ENCODE measurements at regions not wholly inside any gene's neighbourhood (a gene's known extent, or its start where the extent isn't known, plus 50 kb on each side); places are given as distances from the start of the nearest gene placed in this dataset.
"Not testable (repeated sequence)": the region's sequence is repeated elsewhere in the genome, so short reads cannot be mapped to it uniquely, and the experiment has no call there.

DNA sequence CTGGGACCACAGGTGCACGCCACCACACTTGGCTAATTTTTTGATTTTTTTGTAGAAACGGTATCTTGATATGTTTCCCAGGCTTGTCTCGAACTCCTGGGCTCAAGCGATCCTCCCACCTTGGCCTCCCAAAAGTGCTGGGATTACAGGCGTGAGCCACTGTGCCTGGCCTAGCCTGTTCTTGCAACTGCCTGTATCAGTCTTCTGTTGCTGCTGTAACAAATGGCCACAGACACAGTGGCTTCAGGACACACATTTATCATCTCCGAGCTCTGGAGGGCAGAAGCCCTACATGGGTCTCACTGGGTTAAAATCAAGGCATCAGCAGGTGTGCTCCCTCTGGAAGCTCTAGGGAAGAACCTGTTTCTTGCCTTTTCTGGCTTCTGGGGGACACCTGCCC lies 79.9 kb upstream of the NCOR2 start:
- 81% methylated on average over 6 of the region's 6 CpGs for WGBS (ENCODE audit: low lambda C conversion rate, missing lambda C conversion rate)
- TF ChIP-seq EZH2phosphoT487 (IDR thresholded peaks at IDR 0.05; ENCODE audit: low read depth, severe bottlenecking, unreplicated experiment) (no peak), EZH2 (IDR thresholded peaks at IDR 0.05; ENCODE audit: borderline replicate concordance) (no peak)

DNA sequence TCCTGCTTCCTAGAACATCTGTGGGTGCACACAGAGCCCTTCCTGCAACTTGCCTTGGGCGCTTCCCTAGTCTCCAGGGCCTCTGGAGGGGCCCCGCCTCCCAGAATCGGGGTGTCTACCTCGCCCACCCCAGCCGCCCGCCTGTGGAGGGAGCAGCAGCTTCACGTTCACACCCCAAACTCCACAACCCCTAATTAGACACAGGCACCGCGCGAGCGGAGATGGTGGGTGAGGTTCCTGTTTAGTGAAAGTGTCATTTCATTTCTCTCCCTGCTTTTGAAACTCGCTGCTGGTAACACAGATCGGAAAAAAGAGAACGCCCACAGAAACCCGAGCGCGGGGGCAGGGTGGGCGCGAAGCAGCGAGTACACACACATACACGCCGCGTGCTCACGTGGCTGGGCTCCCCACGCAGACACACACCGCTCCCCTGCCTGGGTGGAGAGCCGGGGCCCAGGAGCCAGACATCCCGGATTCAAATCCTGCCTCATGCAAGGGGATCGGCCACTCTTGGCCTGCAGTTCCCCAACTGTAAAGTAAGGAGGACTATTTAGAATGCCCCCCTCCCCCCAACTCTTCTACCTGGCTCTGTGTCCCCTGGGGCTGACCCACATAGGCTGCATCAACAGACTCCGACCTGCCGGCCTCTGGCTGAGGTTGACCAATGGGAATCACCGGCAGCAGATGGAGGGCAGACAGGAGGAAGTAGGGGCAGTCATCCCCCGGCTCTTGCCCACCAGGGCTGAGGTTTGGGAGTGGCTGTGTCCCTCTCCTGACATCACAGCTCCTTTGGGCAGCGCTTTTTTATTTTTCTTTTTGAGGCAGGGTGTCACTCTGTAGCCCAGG lies 79.2 kb upstream of the NCOR2 start:
- Histone ChIP-seq H3K27ac (no peak overlapping the region), H3K27me3 (no peaks in the 10 kb centered on the region), H4K20me1 (ENCODE audit: insufficient read depth, poor library complexity, severe bottlenecking) (no peaks in the 10 kb centered on the region), H2AFZ (no peak overlapping the region), H3K79me2 (no peaks in the 10 kb centered on the region), H3K4me2 (no peak overlapping the region), H3K36me3 (replicated peaks; ENCODE audit: insufficient read depth, low read depth) (no peaks in the 10 kb centered on the region), H3K9me3 (ENCODE audit: low read depth) (no peaks in the 10 kb centered on the region), H3K4me1 (ENCODE audit: insufficient read depth) (no peaks in the 10 kb centered on the region), H3K9me2 (replicated peaks; ENCODE audit: insufficient read depth) (no peaks in the 10 kb centered on the region), H3K4me3 (no peak overlapping the region)
- WGBS (ENCODE audit: low lambda C conversion rate, missing lambda C conversion rate) = 88% methylated on average over 33 of the region's 34 CpGs
- DNase-seq (ENCODE audit: low spot score) = no peak
- no peak for TF ChIP-seq EZH2phosphoT487 (IDR thresholded peaks at IDR 0.05; ENCODE audit: low read depth, severe bottlenecking, unreplicated experiment)
- TF ChIP-seq, protein P1, sequence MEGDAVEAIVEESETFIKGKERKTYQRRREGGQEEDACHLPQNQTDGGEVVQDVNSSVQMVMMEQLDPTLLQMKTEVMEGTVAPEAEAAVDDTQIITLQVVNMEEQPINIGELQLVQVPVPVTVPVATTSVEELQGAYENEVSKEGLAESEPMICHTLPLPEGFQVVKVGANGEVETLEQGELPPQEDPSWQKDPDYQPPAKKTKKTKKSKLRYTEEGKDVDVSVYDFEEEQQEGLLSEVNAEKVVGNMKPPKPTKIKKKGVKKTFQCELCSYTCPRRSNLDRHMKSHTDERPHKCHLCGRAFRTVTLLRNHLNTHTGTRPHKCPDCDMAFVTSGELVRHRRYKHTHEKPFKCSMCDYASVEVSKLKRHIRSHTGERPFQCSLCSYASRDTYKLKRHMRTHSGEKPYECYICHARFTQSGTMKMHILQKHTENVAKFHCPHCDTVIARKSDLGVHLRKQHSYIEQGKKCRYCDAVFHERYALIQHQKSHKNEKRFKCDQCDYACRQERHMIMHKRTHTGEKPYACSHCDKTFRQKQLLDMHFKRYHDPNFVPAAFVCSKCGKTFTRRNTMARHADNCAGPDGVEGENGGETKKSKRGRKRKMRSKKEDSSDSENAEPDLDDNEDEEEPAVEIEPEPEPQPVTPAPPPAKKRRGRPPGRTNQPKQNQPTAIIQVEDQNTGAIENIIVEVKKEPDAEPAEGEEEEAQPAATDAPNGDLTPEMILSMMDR (IDR thresholded peaks at IDR 0.05; ENCODE audit: poor library complexity) = no peak
- TF ChIP-seq EZH2 (IDR thresholded peaks at IDR 0.05; ENCODE audit: borderline replicate concordance) = no peak

More for the DNA sequence above, 79.9 kb upstream of the NCOR2 start:
- H3K4me3 ChIP-seq = no peak overlapping the region
- DNase-seq (ENCODE audit: low spot score) = no peak
- no peak overlapping the region for H2AFZ ChIP-seq
- no peaks in the 10 kb centered on the region for H3K79me2 ChIP-seq
- H4K20me1 ChIP-seq (ENCODE audit: insufficient read depth, poor library complexity, severe bottlenecking) = no peaks in the 10 kb centered on the region
- no peaks in the 10 kb centered on the region for H3K4me1 ChIP-seq (ENCODE audit: insufficient read depth)
- no peak overlapping the region for H3K27ac ChIP-seq
- no peak overlapping the region for H3K4me2 ChIP-seq
- no peaks in the 10 kb centered on the region for H3K9me2 ChIP-seq (replicated peaks; ENCODE audit: insufficient read depth)
- no peaks in the 10 kb centered on the region for H3K36me3 ChIP-seq (replicated peaks; ENCODE audit: insufficient read depth, low read depth)
- H3K27me3 ChIP-seq = no peaks in the 10 kb centered on the region
- H3K9me3 ChIP-seq (ENCODE audit: low read depth) = no peaks in the 10 kb centered on the region

DNA sequence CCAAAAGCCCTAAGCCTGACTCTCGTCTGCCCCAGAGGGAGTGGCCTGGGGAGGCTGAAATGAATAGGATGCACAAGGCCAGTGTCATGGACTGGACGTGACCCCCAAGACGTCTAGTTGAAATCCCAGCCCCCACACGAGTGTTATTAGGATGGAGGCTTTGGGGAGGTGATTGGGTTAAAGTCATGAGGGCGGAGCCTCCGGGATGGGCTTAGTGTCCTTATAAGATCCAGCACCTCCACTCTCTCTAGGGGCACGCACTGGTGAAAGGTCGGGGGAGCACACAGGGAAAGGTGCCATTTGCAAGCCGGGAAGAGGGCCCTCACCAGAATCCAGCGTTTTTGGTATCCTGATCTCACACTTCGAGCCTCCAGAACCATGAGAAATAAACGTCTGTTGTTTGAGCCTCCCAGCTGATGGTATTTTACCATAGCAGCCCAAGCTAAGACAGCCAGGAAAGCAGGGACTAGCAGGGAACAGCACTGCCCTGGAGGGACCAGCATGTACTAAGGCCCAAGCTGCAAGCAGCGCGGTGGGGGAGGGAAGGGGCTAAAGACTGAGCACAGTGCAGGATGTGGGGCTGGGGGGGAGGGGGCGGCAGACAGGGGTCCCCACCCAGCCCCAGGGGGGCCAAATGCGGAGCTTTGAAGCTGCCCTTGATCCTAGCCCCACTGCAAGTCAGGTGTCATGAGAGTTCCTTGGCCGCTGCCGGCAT lies 78.3 kb upstream of the NCOR2 start:
- H2AFZ ChIP-seq = no peak overlapping the region
- no peaks in the 10 kb centered on the region for H3K79me2 ChIP-seq
- no peaks in the 10 kb centered on the region for H3K9me2 ChIP-seq (replicated peaks; ENCODE audit: insufficient read depth)
- no peak overlapping the region for H3K4me2 ChIP-seq
- no peaks in the 10 kb centered on the region for H3K36me3 ChIP-seq (replicated peaks; ENCODE audit: insufficient read depth, low read depth)
- H3K9me3 ChIP-seq (ENCODE audit: low read depth) = no peaks in the 10 kb centered on the region
- H3K27ac ChIP-seq = no peak overlapping the region
- 79% methylated on average over 16 of the region's 18 CpGs for WGBS (ENCODE audit: low lambda C conversion rate, missing lambda C conversion rate)
- no peaks in the 10 kb centered on the region for H4K20me1 ChIP-seq (ENCODE audit: insufficient read depth, poor library complexity, severe bottlenecking)
- TF ChIP-seq EZH2phosphoT487 (IDR thresholded peaks at IDR 0.05; ENCODE audit: low read depth, severe bottlenecking, unreplicated experiment) (no peak), EZH2 (IDR thresholded peaks at IDR 0.05; ENCODE audit: borderline replicate concordance) (no peak)
- TF ChIP-seq, protein P1 (IDR thresholded peaks at IDR 0.05; ENCODE audit: poor library complexity) = no peak
- H3K4me3 ChIP-seq = no peak overlapping the region
- H3K4me1 ChIP-seq (ENCODE audit: insufficient read depth) = no peaks in the 10 kb centered on the region
- DNase-seq (ENCODE audit: low spot score) = no peak
- H3K27me3 ChIP-seq = no peaks in the 10 kb centered on the region

DNA sequence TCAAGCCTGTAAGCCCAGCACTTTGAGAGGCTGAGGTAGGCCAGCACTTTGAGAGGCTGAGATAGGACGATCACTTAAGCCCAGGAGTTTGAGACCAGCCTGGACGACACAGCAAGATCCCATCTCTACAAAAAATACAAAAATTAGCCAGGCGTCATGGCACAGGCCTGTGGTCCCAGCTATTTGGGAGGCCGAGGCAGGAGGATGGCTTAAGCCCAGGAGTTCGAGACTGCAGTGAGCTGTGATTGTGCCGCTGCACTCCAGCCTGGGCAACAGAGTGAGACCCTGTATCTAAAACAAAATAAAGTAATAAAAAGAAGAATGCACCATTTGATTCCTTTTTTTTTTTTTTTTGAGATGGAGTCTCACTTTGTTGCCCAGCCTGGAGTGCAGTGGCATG lies 76.4 kb upstream of the NCOR2 start:
- H3K9me3 ChIP-seq (ENCODE audit: low read depth); H3K79me2 ChIP-seq; H3K27me3 ChIP-seq; H2AFZ ChIP-seq; DNase-seq (ENCODE audit: low spot score); H3K9me2 ChIP-seq (replicated peaks; ENCODE audit: insufficient read depth); H4K20me1 ChIP-seq (ENCODE audit: insufficient read depth, poor library complexity, severe bottlenecking); H3K36me3 ChIP-seq (replicated peaks; ENCODE audit: insufficient read depth, low read depth); H3K4me1 ChIP-seq (ENCODE audit: insufficient read depth); H3K4me3 ChIP-seq; H3K4me2 ChIP-seq; H3K27ac ChIP-seq: not testable (repeated sequence)
- 98% methylated on average over 6 of the region's 6 CpGs for WGBS (ENCODE audit: low lambda C conversion rate, missing lambda C conversion rate)

Data from hepatocyte (in vitro differentiated cells).